ENCODE measurements at regions not wholly inside any gene's neighbourhood (a gene's known extent, or its start where the extent isn't known, plus 50 kb on each side); places are given as distances from the start of the nearest gene placed in this dataset.
A peak's percentile ranks its signal among the peaks of the same experiment; 100 is the strongest.
"Not testable (repeated sequence)": the region's sequence is repeated elsewhere in the genome, so short reads cannot be mapped to it uniquely, and the experiment has no call there.

GRCh38 chr6:12537389-12537788, 179.2 kb upstream of the PHACTR1 start:
- H3K9me3 ChIP-seq: no peaks in the 10 kb centered on the region
- TF ChIP-seq POLR2A (IDR thresholded peaks at IDR 0.05) (no peak), POLR2AphosphoS5 (IDR thresholded peaks at IDR 0.05) (no peak), CTCF (IDR thresholded peaks at IDR 0.05) (no peak), EP300 (IDR thresholded peaks at IDR 0.05) (no peak)
- DNase-seq (ENCODE audit: low spot score in 2 of 2): no peak
- H3K4me1 ChIP-seq: no peaks in the 10 kb centered on the region
- H3K36me3 ChIP-seq: no peaks in the 10 kb centered on the region
- H3K4me3 ChIP-seq: no peak overlapping the region
- WGBS: 57% methylated on average over 5 of the region's 5 CpGs
- H3K27ac ChIP-seq: no peak overlapping the region
- no peaks in the 10 kb centered on the region for H3K27me3 ChIP-seq

GRCh38 chr6:12538881-12539357, 177.6 kb upstream of the PHACTR1 start:
- DNase-seq (ENCODE audit: low spot score in 2 of 2): peak in 1 of 2 donors; percentile 65
- Histone ChIP-seq H3K9me3 (no peaks in the 10 kb centered on the region), H3K4me3 (no peak overlapping the region), H3K36me3 (no peaks in the 10 kb centered on the region), H3K4me1 (no peaks in the 10 kb centered on the region), H3K27me3 (no peaks in the 10 kb centered on the region), H3K27ac (no peak overlapping the region)
- WGBS: 60% methylated on average over 6 of the region's 9 CpGs
- no peak for TF ChIP-seq POLR2A (IDR thresholded peaks at IDR 0.05)
- no peak for TF ChIP-seq CTCF (IDR thresholded peaks at IDR 0.05)
- TF ChIP-seq EP300 (IDR thresholded peaks at IDR 0.05): no peak
- TF ChIP-seq POLR2AphosphoS5 (IDR thresholded peaks at IDR 0.05): no peak

- H3K4me3 ChIP-seq; DNase-seq (ENCODE audit: low spot score in 2 of 2); H3K27ac ChIP-seq; H3K36me3 ChIP-seq; H3K27me3 ChIP-seq; H3K9me3 ChIP-seq; H3K4me1 ChIP-seq: not testable (repeated sequence)
- 98% methylated on average over 4 of the region's 4 CpGs for WGBS
Measured at GRCh38 chr6:12542319-12543115, 174.1 kb upstream of the PHACTR1 start.

GRCh38 chr6:12543953-12544352, 172.6 kb upstream of the PHACTR1 start:
- peaks cover 4% of the 10 kb centered on the region for H3K4me1 ChIP-seq
- no peaks in the 10 kb centered on the region for H3K27me3 ChIP-seq
- no peak for DNase-seq (ENCODE audit: low spot score in 2 of 2)
- H3K9me3 ChIP-seq: no peaks in the 10 kb centered on the region
- TF ChIP-seq POLR2A (IDR thresholded peaks at IDR 0.05) (no peak), EP300 (IDR thresholded peaks at IDR 0.05) (no peak), POLR2AphosphoS5 (IDR thresholded peaks at IDR 0.05) (no peak), CTCF (IDR thresholded peaks at IDR 0.05) (no peak)
- no peaks in the 10 kb centered on the region for H3K36me3 ChIP-seq
- H3K4me3 ChIP-seq: no peak overlapping the region
- WGBS: 62% methylated on average over 5 of the region's 5 CpGs
- no peak overlapping the region for H3K27ac ChIP-seq

GRCh38 chr6:12544821-12545565, 171.6 kb upstream of the PHACTR1 start:
- H3K4me1 ChIP-seq: peaks cover 4% of the 10 kb centered on the region
- no peak overlapping the region for H3K4me3 ChIP-seq
- H3K27ac ChIP-seq: no peak overlapping the region
- 85% methylated on average over 3 of the region's 3 CpGs for WGBS
- no peaks in the 10 kb centered on the region for H3K36me3 ChIP-seq
- DNase-seq (ENCODE audit: low spot score in 2 of 2): no peak
- no peaks in the 10 kb centered on the region for H3K27me3 ChIP-seq
- H3K9me3 ChIP-seq: no peaks in the 10 kb centered on the region
- TF ChIP-seq CTCF (IDR thresholded peaks at IDR 0.05) (no peak), POLR2A (IDR thresholded peaks at IDR 0.05) (no peak), POLR2AphosphoS5 (IDR thresholded peaks at IDR 0.05) (no peak), EP300 (IDR thresholded peaks at IDR 0.05) (no peak)

All from suprapubic skin (tissue), 4 donors.